ENCODE measurements at regions not wholly inside any gene's neighbourhood (a gene's known extent, or its start where the extent isn't known, plus 50 kb on each side); places are given as distances from the start of the nearest gene placed in this dataset.

- Mint-ChIP-seq H3K4me3 (no peak overlapping the region), H3K27me3 (peaks cover 0 to 4% of the 10 kb centered on the region in 2 donors), H3K9me3 (peaks cover 4 to 10% of the 10 kb centered on the region in 2 donors), H3K4me1 (no peaks in the 10 kb centered on the region), H3K27ac (no peak overlapping the region), H3K36me3 (no peaks in the 10 kb centered on the region)
- ATAC-seq (replicated peaks) (no peak), DNase-seq (no peak)
Measured at GRCh38 chr7:41459183-41459582, 243.7 kb downstream of the INHBA start.

DNA sequence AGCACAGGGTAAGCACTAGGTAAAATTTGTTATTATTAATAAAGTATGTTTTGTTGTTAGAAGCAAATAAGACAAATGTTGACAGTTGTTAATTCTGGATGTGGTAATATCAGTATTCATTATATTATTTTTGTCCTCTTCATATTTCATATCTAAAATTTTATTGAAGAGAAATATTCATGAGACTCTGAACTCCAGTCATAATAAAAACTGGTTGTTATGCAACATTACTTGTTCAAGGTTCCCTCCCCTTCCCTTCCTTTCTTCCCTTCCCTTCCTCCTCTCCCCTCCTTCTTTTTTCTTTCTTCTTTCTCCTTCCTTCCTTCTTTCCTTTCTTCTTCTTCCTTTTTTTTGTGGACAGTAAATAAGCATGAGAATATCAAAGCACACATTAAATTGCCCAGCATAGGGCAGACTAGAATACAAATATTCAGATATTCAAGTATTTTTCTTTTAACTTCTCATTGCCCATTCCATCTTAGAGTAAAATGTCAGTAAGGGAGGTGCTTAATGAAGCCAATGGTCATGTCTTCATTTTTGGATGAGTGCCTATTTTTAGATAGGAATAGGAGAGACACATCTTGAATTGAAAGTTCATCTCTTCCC, 245.0 kb downstream of the INHBA start:
- Mint-ChIP-seq H3K4me3 (no peak overlapping the region), H3K36me3 (no peaks in the 10 kb centered on the region), H3K4me1 (no peaks in the 10 kb centered on the region), H3K27ac (no peak overlapping the region), H3K9me3 (peaks cover 4 to 10% of the 10 kb centered on the region in 2 donors), H3K27me3 (peaks cover 0 to 4% of the 10 kb centered on the region in 2 donors)
- DNase-seq (no peak), ATAC-seq (replicated peaks) (no peak)

DNA sequence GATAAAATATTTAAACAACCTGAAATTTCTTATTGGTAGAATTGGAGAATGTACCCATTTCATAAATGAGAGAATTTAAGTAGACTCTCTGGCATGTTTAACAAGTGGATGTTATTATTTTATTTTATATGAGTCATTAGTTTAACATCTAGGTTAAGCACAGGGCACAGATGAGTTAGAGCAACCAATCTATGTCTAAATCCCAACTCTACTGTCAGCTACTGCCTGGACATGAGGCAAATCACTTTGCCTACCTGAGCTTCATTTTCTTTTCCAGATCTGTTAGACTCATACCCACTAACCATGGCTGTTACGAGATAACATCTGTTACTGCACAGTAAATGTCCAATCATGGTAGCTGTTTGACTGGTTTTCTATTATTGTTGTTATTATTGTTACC, 251.1 kb downstream of the INHBA start:
- H3K9me3 Mint-ChIP-seq, result peaks cover 0 to 2% of the 10 kb centered on the region in 2 donors
- no peak overlapping the region for H3K27ac Mint-ChIP-seq
- ATAC-seq (replicated peaks) (no peak), DNase-seq (no peak)
- no peaks in the 10 kb centered on the region for H3K36me3 Mint-ChIP-seq
- H3K27me3 Mint-ChIP-seq, result no peaks in the 10 kb centered on the region
- no peaks in the 10 kb centered on the region for H3K4me1 Mint-ChIP-seq
- H3K4me3 Mint-ChIP-seq, result no peak overlapping the region

DNA sequence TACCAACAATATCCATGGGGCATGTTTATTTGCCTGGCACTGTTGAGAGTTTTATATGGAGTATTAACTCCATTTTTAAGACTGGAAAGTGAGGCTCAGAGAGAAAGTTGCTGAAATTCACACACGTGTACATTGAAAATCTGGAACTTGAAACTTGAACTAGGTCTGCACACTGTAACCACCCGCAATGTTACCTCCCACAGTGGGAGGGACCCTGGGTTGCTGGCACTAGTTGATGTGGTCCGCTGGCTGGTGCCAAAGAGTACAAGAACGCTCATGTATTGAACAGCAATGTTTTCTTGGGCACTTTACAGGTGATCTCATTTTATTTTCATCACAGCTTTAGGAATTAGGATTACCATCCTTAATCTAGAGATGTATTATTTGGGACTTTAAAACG, 253.2 kb downstream of the INHBA start:
- no peaks in the 10 kb centered on the region for H3K27me3 Mint-ChIP-seq
- no peak overlapping the region for H3K27ac Mint-ChIP-seq
- DNase-seq, result no peak
- no peaks in the 10 kb centered on the region for H3K4me1 Mint-ChIP-seq
- H3K4me3 Mint-ChIP-seq, result no peak overlapping the region
- H3K36me3 Mint-ChIP-seq, result no peaks in the 10 kb centered on the region
- no peak for ATAC-seq (replicated peaks)
- H3K9me3 Mint-ChIP-seq, result no peaks in the 10 kb centered on the region

- ATAC-seq (replicated peaks), result no peak
- no peaks in the 10 kb centered on the region for H3K4me1 Mint-ChIP-seq
Measured at GRCh38 chr7:41449286-41449685, 253.6 kb downstream of the INHBA start.

GRCh38 chr7:41448104-41448503, 254.8 kb downstream of the INHBA start:
- H3K9me3 Mint-ChIP-seq, result no peaks in the 10 kb centered on the region
- ATAC-seq (replicated peaks) (no peak), DNase-seq (no peak)
- H3K4me3 Mint-ChIP-seq, result no peak overlapping the region
- no peaks in the 10 kb centered on the region for H3K36me3 Mint-ChIP-seq
- no peaks in the 10 kb centered on the region for H3K27me3 Mint-ChIP-seq
- H3K27ac Mint-ChIP-seq, result no peak overlapping the region
- no peaks in the 10 kb centered on the region for H3K4me1 Mint-ChIP-seq

More at GRCh38 chr7:41449286-41449685, 253.6 kb downstream of the INHBA start:
- Mint-ChIP-seq H3K9me3 (no peaks in the 10 kb centered on the region), H3K27ac (no peak overlapping the region), H3K4me3 (no peak overlapping the region), H3K27me3 (no peaks in the 10 kb centered on the region), H3K36me3 (no peaks in the 10 kb centered on the region)
- no peak for DNase-seq

GRCh38 chr7:41447450-41448042, 255.3 kb downstream of the INHBA start:
- Mint-ChIP-seq H3K36me3 (no peaks in the 10 kb centered on the region), H3K27me3 (no peaks in the 10 kb centered on the region), H3K4me1 (no peaks in the 10 kb centered on the region), H3K4me3 (no peak overlapping the region), H3K27ac (no peak overlapping the region), H3K9me3 (no peaks in the 10 kb centered on the region)
- no peak for DNase-seq
- ATAC-seq (replicated peaks), result no peak

DNA sequence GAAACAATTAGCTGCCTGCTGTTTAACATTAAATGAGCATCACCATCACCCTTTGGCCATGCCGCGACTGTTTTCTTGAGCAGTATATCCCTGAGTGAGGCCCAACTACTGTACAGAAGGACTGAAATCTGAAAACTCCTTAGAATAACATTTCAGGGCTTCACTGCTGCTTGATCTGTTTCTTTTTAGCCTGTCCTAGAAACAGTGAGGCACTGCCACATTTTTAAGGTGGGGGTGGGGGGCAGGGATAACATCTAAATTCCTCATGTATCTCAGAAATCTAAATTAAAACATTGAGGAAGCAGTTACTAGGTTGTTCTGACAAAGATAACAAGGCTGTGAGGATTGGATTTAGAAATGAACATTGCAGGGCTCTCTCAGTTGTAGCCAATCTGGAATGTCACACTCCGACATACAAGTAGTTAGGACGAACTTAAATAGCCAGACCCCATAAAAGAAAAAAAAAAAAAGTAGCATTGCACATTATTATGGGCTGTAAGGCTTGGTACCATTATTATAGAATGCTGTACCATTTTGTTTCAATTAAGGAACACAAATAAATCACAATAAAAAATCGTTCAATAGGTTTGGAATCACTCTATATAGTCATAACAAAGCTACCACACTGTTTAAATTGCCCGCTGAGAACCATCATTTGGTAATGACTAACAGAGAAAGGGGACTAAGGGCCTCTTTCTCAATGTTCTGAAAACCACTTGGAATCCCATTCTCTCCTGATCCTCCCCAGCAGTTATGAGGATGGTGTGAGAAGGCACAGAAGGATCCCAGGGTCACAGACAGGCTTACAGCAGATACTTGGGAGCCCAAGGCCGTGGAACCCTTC, 256.1 kb downstream of the INHBA start:
- H3K36me3 Mint-ChIP-seq, result no peaks in the 10 kb centered on the region
- no peaks in the 10 kb centered on the region for H3K4me1 Mint-ChIP-seq
- no peaks in the 10 kb centered on the region for H3K27me3 Mint-ChIP-seq
- no peak for ATAC-seq (replicated peaks)
- no peak overlapping the region for H3K27ac Mint-ChIP-seq
- H3K4me3 Mint-ChIP-seq, result no peak overlapping the region
- no peaks in the 10 kb centered on the region for H3K9me3 Mint-ChIP-seq
- DNase-seq, result no peak

- DNase-seq (no peak), ATAC-seq (replicated peaks) (no peak)
- Mint-ChIP-seq H3K27me3 (peaks cover 0 to 3% of the 10 kb centered on the region in 2 donors), H3K36me3 (no peaks in the 10 kb centered on the region), H3K27ac (no peak overlapping the region), H3K4me3 (no peak overlapping the region), H3K9me3 (no peaks in the 10 kb centered on the region), H3K4me1 (no peaks in the 10 kb centered on the region)
Measured at GRCh38 chr7:41445946-41446345, 256.9 kb downstream of the INHBA start.

DNA sequence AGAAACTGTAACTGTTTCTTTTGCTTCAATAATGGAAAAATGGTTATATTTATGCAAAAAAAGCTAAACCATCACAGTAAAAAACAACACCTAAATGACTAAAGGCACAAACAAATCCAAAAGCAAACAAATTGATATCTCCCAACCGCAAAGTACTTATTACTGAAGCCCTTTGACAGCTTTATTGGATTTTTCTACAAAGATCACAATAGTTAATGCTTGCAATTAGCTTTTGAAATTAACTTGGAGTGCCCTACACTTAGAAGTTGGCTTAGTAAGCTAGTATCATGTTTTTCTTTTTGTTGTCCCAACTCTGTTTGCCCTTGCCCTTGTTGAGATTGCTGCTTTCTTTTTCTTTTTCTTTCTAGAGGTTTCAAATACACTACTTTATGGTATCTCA, 257.5 kb downstream of the INHBA start:
- DNase-seq (no peak), ATAC-seq (replicated peaks) (no peak)
- peaks cover 0 to 5% of the 10 kb centered on the region in 2 donors for H3K27me3 Mint-ChIP-seq
- H3K4me3 Mint-ChIP-seq, result no peak overlapping the region
- H3K27ac Mint-ChIP-seq, result no peak overlapping the region
- H3K4me1 Mint-ChIP-seq, result no peaks in the 10 kb centered on the region
- no peaks in the 10 kb centered on the region for H3K9me3 Mint-ChIP-seq
- no peaks in the 10 kb centered on the region for H3K36me3 Mint-ChIP-seq

GRCh38 chr7:41439515-41439879, 263.4 kb downstream of the INHBA start:
- peaks cover 6 to 10% of the 10 kb centered on the region in 2 donors for H3K27me3 Mint-ChIP-seq
- no peaks in the 10 kb centered on the region for H3K4me1 Mint-ChIP-seq
- peaks cover under 1 to 6% of the 10 kb centered on the region in 2 donors for H3K9me3 Mint-ChIP-seq
- H3K4me3 Mint-ChIP-seq, result no peak overlapping the region
- no peak overlapping the region for H3K27ac Mint-ChIP-seq
- H3K36me3 Mint-ChIP-seq, result no peaks in the 10 kb centered on the region
- ATAC-seq (replicated peaks) (no peak), DNase-seq (no peak)

GRCh38 chr7:41438705-41439514, 264.0 kb downstream of the INHBA start:
- no peaks in the 10 kb centered on the region for H3K4me1 Mint-ChIP-seq
- no peak for ATAC-seq (replicated peaks)
- H3K27me3 Mint-ChIP-seq, result peaks cover 6 to 10% of the 10 kb centered on the region in 2 donors
- no peak for DNase-seq
- H3K27ac Mint-ChIP-seq, result no peak overlapping the region
- H3K4me3 Mint-ChIP-seq, result no peak overlapping the region
- no peaks in the 10 kb centered on the region for H3K36me3 Mint-ChIP-seq
- peaks cover 2 to 8% of the 10 kb centered on the region in 2 donors for H3K9me3 Mint-ChIP-seq

GRCh38 chr7:41437257-41438196, 265.4 kb downstream of the INHBA start:
- no peak overlapping the region for H3K27ac Mint-ChIP-seq
- DNase-seq, result no peak
- no peaks in the 10 kb centered on the region for H3K36me3 Mint-ChIP-seq
- peaks cover 2 to 8% of the 10 kb centered on the region in 2 donors for H3K9me3 Mint-ChIP-seq
- H3K27me3 Mint-ChIP-seq, result peaks cover 6 to 10% of the 10 kb centered on the region in 2 donors
- H3K4me3 Mint-ChIP-seq, result no peak overlapping the region
- H3K4me1 Mint-ChIP-seq, result no peaks in the 10 kb centered on the region
- no peak for ATAC-seq (replicated peaks)

Measured in stimulated activated naive B cell treated with anti-CD40 and anti-IgM and Interleukin-4, amounts not matched to agents 10 μg/mL and 1 μg/mL and 100 μg/mL, for 72 hours (primary cell).